PFSK-1 (cell line): ENCODE measurements at regions not wholly inside any gene's neighbourhood (a gene's known extent, or its start where the extent isn't known, plus 50 kb on each side); places are given as distances from the start of the nearest gene placed in this dataset.

Experiments used
- POLR2AphosphoS5 ChIP-seq: IDR thresholded peaks from 2 replicates; pipeline ENCODE4 v1.6.1; 2012; ENCODE audit warnings: low read depth, mild to moderate bottlenecking, control low read depth, low read length, moderate library complexity
- TAF1 ChIP-seq: IDR thresholded peaks from 2 replicates; pipeline ENCODE4 v1.6.1; 2012; ENCODE audit warnings: low read length, control low read depth, borderline replicate concordance; ENCODE audit not compliant: insufficient read depth

DNA sequence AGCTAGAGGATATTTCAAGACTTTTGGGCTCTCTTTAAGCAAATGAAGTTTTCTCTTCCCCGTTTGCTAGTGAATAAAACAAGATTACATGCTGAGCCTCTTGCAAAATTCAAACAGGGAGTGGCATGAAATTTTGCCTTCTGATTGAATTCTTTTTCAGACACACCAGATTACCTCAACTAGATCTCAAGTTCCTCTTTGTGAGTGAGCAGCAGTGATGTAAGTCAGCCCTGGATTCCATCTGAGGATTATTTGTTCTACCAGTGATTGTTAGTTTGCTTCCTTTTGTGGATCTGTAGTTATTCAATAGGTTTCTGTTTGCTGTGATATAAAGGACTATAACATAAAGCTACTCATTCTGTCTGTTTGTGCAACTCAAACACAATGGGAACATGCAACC lies 407.7 kb downstream of the LMO7 start:
- no peak for TF ChIP-seq POLR2AphosphoS5
- TF ChIP-seq TAF1, result no peak
